GM06990 (cell line): ENCODE measurements at regions not wholly inside any gene's neighbourhood (a gene's known extent, or its start where the extent isn't known, plus 50 kb on each side); places are given as distances from the start of the nearest gene placed in this dataset.

ENCODE experiments used
- DNase-seq: peaks from one replicate; pipeline ENCODE4 v3.0.0-alpha.2; 2011; ENCODE audit not compliant: insufficient read length; ENCODE audit errors: extremely low read depth
- H3K27me3 ChIP-seq: replicated peaks from 2 replicates; pipeline ENCODE4 v1.6.0; 2011; ENCODE audit warnings: low read length; ENCODE audit not compliant: control insufficient read depth, insufficient read depth
- H3K36me3 ChIP-seq: 2 replicates; pipeline ENCODE4 v1.5.1; 2011; ENCODE audit warnings: low read length; ENCODE audit not compliant: control insufficient read depth, insufficient read depth
- H3K4me3 ChIP-seq: replicated peaks from 2 replicates; pipeline ENCODE4 v1.5.1; 2011; ENCODE audit warnings: low read depth, mild to moderate bottlenecking, control low read depth, low read length
- CTCF ChIP-seq: IDR thresholded peaks from 2 replicates; pipeline ENCODE4 v1.5.1; 2011; ENCODE audit warnings: low read length, control low read depth, mild to moderate bottlenecking, inconsistent platforms; ENCODE audit not compliant: insufficient read depth, poor library complexity, severe bottlenecking

- no peak for DNase-seq
- no peak for TF ChIP-seq CTCF
- peaks cover 2% of the 10 kb centered on the region; the same call in 1 of the 2 replicates for H3K27me3 ChIP-seq
- no peak overlapping the region for H3K4me3 ChIP-seq
- H3K36me3 ChIP-seq, result no peaks in the 10 kb centered on the region
Measured at GRCh38 chr14:104443391-104444158, 136.0 kb upstream of the C14orf180 start.

- DNase-seq, result no peak
- TF ChIP-seq CTCF, result no peak
- no peaks in the 10 kb centered on the region for H3K36me3 ChIP-seq
- no peak overlapping the region for H3K4me3 ChIP-seq
- H3K27me3 ChIP-seq, result peaks cover 2% of the 10 kb centered on the region; the same call in 1 of the 2 replicates
Measured at GRCh38 chr14:104444159-104445030, 135.2 kb upstream of the C14orf180 start.

GRCh38 chr14:104445086-104445485 is 134.5 kb upstream of the C14orf180 start:
- no peak for DNase-seq
- Histone ChIP-seq H3K36me3 (no peaks in the 10 kb centered on the region), H3K27me3 (peaks cover 2% of the 10 kb centered on the region; the same call in 1 of the 2 replicates), H3K4me3 (no peak overlapping the region)
- no peak for TF ChIP-seq CTCF

- Histone ChIP-seq H3K27me3 (peaks cover 2% of the 10 kb centered on the region; the same call in 1 of the 2 replicates), H3K4me3 (no peak overlapping the region), H3K36me3 (no peaks in the 10 kb centered on the region)
- no peak for TF ChIP-seq CTCF
- no peak for DNase-seq
Measured at GRCh38 chr14:104445832-104446381, 133.7 kb upstream of the C14orf180 start.

GRCh38 chr14:104446611-104447010 is 133.0 kb upstream of the C14orf180 start:
- no peaks in the 10 kb centered on the region for H3K36me3 ChIP-seq
- peaks cover 2% of the 10 kb centered on the region; the same call in 1 of the 2 replicates for H3K27me3 ChIP-seq
- no peak for TF ChIP-seq CTCF
- no peak for DNase-seq
- H3K4me3 ChIP-seq, result no peak overlapping the region
